HG03108 (cell line): ENCODE measurements at regions not wholly inside any gene's neighbourhood (a gene's known extent, or its start where the extent isn't known, plus 50 kb on each side); places are given as distances from the start of the nearest gene placed in this dataset.
"Not testable (repeated sequence)": the region's sequence is repeated elsewhere in the genome, so short reads cannot be mapped to it uniquely, and the experiment has no call there.

ENCODE experiments used
- ATAC-seq: cut with Tn5 transposase; IDR thresholded peaks from one replicate; pipeline ENCODE4 v1.9.1; 2021; ENCODE audit warnings: moderate library complexity; ENCODE audit not compliant: unreplicated experiment

GRCh38 chr20:47931002-47931401, 145.7 kb upstream of the SULF2 start:
- ATAC-seq, result no peak

DNA sequence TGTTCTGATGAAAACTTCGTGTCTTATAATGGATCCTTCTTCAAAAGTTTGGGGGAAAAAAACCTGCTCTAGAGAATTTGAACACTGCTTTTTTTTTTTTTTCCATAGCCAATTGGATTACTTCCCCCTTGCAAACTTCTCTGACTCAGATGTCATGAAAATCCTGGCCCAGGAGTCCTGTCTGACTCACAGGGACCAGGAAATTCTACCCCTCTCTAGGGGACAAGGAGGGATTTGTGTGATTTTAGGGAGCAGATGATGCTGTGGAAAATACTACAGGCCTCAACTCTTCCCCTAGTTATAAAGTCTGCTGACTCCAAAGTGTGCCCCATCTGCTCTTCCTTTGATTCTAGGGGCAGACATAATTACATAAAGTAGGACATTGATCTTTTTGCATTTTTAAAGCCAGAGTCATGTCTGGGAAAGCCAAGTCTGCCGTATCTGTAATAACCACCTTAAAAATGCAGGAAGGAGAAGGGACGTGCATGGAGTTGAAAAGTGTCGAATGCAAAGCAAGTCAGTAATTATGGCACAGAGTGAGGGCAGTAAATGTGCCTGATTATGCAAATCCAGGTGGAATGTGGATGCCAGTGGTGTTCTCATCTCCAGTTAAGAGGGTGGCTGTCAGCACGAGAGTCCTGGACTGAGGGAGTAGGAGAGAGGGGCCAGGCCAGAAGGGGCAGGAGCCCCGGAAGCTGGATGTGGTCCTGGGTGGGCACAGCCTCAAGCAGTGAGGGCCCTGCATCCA, 144.3 kb upstream of the SULF2 start:
- ATAC-seq, result no peak

- ATAC-seq, result no peak
Measured at GRCh38 chr20:47927944-47928343, 142.7 kb upstream of the SULF2 start.

DNA sequence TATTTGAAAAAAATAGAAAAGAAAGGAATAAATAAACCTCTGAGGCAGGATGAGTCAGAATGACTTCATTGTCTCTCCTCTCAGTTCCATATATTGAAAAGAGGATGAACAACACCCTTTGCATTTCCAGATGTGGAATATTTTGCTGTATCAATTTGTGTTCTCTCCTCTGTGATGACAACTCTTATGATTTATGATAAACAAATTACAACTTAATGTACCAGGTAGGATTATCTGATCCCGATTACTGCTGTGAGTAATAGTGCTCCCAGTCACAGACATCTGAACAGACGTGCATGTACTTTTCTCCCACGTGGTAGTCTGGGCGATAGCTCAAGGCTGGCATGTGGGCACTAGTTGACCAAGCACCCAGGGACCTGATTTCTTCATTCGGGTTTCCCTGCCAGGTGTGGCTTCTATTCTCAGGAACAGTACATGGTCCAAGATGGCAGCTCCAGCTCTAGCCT, 142.1 kb upstream of the SULF2 start:
- no peak for ATAC-seq

DNA sequence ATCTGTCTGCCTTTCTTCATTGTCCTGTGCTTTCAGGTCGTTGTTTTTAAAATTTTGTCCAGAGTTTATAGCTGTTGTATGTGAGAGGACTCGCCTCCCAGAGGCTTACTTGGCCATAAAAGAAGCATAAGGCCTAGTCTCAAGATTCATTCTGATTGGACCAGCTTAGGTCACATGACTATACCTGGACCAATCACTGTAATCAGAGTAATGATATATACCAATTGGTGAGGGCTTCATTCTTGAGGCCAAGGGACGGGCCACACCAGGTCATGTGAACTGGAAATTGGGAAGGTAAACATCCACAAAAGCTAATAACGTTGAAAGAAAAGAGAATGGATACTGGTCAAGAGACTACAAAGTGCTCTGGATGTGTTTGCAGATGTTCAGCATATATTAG, 141.4 kb upstream of the SULF2 start:
- no peak for ATAC-seq

- no peak for ATAC-seq
Measured at GRCh38 chr20:47925593-47925992, 140.3 kb upstream of the SULF2 start.

GRCh38 chr20:47922269-47922668, 137.0 kb upstream of the SULF2 start:
- ATAC-seq, result no peak

GRCh38 chr20:47921829-47922228, 136.5 kb upstream of the SULF2 start:
- not testable (repeated sequence) for ATAC-seq

DNA sequence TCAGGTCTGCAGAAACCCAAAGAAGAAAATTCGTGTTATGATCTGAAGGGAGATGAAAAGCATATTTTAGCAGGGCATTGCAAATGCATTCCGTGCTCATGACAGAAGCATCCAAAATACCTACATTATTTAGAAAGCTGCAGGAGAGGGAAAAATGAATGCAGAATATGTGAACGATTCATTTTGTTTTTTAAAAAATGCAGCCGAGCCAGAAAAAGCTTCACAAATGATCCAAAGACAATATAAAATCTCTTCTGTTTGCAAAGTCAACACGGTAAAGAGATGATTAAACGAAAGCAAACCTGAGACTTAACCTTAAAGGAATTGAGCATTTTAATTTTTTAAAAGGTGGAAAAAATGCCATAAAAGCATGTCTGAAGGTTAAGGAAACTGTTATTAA, 136.1 kb upstream of the SULF2 start:
- no peak for ATAC-seq

- no peak for ATAC-seq
Measured at GRCh38 chr20:47917549-47918070, 132.3 kb upstream of the SULF2 start.

DNA sequence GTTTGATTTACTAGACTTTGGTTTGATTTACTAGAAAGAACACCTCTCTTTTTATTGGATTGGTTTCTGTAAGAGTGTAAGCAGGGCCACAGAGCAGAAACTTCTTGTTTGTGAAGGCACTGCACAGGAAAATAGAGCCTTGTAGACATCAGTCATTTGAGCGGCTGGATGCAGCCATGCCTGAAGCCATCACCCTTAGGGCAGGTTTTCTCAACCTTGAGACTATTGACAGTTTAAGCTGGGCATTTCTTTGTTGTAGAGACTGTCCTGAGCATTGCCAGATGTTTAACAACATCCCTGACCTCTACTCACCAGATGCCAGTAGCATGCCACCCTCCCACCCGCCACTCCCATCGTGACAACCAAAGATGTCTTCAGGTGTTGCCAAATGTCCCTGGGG, 130.2 kb upstream of the SULF2 start:
- ATAC-seq, result no peak

- ATAC-seq, result no peak
Measured at GRCh38 chr20:47914792-47915191, 129.5 kb upstream of the SULF2 start.

DNA sequence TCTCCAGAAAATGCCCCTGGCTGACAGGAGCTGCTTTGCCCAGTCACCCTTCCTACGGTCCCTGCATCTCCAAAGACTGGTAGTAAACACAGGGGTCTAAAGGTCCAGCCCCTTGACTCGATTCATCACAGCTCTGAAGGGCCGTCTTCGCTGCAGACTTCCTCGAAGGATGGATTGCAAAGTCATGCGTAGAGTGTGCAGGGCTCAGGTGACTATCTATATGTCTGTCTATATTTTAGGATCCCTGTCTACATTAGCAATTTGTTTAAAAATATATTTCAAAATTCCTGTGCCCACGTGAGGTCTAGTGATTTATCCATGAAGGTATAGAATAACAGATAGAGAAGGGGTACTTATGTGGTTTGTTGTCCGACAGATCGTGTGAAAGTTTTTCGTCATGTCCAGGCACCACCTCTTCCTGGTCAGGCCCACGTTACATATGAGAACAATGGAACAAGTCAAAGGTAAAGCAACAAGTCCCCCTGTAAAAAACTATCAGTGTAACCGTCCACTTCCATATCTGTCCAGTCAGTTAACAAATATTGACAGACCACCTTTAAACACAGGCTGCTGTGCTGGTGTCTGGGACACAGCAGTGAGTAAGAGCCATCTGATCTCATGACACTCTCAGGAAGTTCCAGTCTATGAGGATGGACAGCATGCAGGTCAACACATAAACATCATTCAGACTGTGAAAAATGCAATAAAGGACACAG, 127.7 kb upstream of the SULF2 start:
- ATAC-seq, result not testable (repeated sequence)

GRCh38 chr20:47912165-47912564, 126.9 kb upstream of the SULF2 start:
- ATAC-seq, result not testable (repeated sequence)

DNA sequence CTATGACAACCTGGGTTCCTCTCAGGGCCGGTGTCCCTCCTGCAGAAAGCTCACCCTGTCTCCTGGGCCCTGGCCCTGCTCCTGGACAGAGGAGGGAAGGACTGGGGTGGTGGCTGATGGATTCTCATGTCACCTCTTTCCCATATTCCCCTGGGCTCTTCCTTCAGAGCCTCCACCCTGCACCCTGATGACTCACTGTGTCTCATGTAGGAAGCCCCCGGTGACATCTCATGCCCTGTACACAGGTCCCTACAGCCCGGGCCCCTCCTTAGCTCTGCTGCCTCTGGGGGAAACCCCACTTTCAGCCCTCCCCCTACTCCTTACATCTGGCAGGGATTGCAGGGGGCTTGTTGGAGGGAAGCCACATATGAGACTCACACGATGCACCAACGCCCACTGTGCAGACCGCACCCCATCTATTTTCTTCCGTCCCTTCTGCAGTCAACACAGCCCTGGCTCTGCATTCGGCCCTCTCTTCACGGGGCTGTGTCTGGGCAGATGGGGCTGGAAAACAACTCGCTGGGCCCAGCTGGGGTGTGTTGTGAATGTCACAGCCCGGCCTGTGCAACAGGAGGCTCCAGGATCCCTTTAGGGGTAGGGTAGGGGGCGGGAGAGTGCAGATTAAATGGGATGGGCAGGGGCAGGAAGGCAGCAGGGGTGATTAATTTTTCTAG, 124.6 kb upstream of the SULF2 start:
- ATAC-seq, result not testable (repeated sequence)

GRCh38 chr20:47908361-47909035, 123.2 kb upstream of the SULF2 start:
- ATAC-seq, result not testable (repeated sequence)

DNA sequence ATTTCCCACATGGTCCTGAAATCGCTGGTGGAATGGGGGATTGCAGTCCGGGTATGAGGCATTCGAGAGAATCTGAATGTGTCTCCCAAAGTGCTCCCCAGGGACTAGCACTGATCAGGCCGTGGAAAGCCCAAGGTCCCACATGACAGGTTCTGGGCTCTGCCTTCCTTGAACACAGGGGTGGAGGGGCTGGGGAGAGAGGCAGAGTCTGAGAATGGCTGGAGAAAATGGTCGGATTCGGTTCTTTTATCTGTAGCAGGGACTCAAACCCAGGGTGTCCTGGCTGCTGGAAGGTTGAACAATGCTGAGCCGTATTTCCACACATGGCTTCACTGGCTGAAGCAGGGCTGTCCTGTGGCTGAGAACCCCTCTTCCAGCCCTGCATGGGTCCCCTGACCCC, 122.7 kb upstream of the SULF2 start:
- ATAC-seq, result not testable (repeated sequence)

DNA sequence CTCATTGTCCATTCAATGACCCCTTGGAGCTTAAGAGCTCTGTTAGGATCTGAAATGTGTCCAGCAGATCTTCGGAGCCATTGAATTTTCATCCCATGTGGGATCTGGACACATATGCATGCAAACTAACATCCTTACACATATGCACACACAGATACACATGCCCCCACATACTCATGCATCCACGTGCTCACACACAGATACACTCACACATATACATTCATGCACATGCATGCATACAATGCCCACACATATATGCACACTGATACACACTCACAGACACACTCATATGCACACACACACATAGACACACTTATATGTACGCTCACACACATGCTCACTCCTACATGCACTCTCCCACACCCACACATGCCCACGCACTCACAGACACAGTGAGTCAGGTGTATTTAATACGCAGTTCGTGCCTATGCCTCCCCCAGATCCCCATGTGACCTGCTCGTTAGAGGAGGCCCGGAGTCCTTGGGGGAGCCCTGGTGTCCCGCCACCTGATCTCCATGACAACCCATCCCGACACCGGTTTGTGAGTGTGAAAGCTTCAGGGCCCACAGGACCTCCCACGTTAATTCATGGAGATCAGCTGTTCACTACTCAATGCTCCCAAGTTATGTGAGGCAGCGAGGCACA, 121.9 kb upstream of the SULF2 start:
- no peak for ATAC-seq

DNA sequence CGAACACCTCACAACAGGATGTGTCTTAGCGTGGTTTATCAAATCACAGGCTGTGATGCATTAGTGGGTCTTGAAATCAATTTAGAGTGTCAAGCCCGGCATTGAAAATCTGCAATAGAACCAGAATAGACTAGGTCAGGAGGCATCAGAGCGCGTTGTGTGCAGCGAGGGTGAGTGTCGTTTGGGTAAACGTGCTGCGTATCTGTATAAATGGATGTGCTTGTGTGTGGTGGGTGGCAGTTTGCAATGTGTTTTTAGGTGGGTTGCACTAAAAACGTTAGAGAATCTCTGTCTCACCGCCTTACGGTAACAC, 121.0 kb upstream of the SULF2 start:
- ATAC-seq, result no peak

GRCh38 chr20:47905628-47906347, 120.5 kb upstream of the SULF2 start:
- ATAC-seq, result no peak
